ENCODE measurements at regions not wholly inside any gene's neighbourhood (a gene's known extent, or its start where the extent isn't known, plus 50 kb on each side); places are given as distances from the start of the nearest gene placed in this dataset.

- DNase-seq (ENCODE audit: low spot score): no peak
These were observed 53.8 kb upstream of the RANBP3L start for GRCh38 chr5:36355516-36355915.

- no peak for DNase-seq (ENCODE audit: low spot score)
These were observed 55.2 kb upstream of the RANBP3L start for GRCh38 chr5:36356915-36357314.

- no peak for DNase-seq (ENCODE audit: low spot score)
These were observed 55.8 kb upstream of the RANBP3L start for GRCh38 chr5:36357391-36357975.

GRCh38 chr5:36359267-36359666 lies 57.6 kb upstream of the RANBP3L start:
- no peak for DNase-seq (ENCODE audit: low spot score)

GRCh38 chr5:36360307-36360706 lies 58.6 kb upstream of the RANBP3L start:
- DNase-seq (ENCODE audit: low spot score): no peak

- peak; percentile 84 for DNase-seq (ENCODE audit: low spot score)
These were observed 61.4 kb upstream of the RANBP3L start for GRCh38 chr5:36363101-36363500.

GRCh38 chr5:36363744-36364143 lies 62.0 kb upstream of the RANBP3L start:
- DNase-seq (ENCODE audit: low spot score): no peak

GRCh38 chr5:36364473-36364872 lies 62.8 kb upstream of the RANBP3L start:
- no peak for DNase-seq (ENCODE audit: low spot score)

- DNase-seq (ENCODE audit: low spot score): no peak
These were observed 64.2 kb upstream of the RANBP3L start for GRCh38 chr5:36365896-36366295.

GRCh38 chr5:36366883-36367282 lies 65.2 kb upstream of the RANBP3L start:
- DNase-seq (ENCODE audit: low spot score): no peak

- peak; percentile 45 for DNase-seq (ENCODE audit: low spot score)
These were observed 65.8 kb upstream of the RANBP3L start for GRCh38 chr5:36367524-36367923.

- DNase-seq (ENCODE audit: low spot score): no peak
These were observed 67.6 kb upstream of the RANBP3L start for GRCh38 chr5:36369219-36369690.

GRCh38 chr5:36370073-36370472 lies 68.4 kb upstream of the RANBP3L start:
- DNase-seq (ENCODE audit: low spot score): no peak

- no peak for DNase-seq (ENCODE audit: low spot score)
These were observed 69.7 kb upstream of the RANBP3L start for GRCh38 chr5:36371366-36371765.

- DNase-seq (ENCODE audit: low spot score): peak; percentile 68
These were observed 71.9 kb upstream of the RANBP3L start for GRCh38 chr5:36373527-36374086.

- peak; percentile 78 for DNase-seq (ENCODE audit: low spot score)
These were observed 72.7 kb upstream of the RANBP3L start for GRCh38 chr5:36374266-36374862.

- DNase-seq (ENCODE audit: low spot score): no peak
These were observed 75.5 kb upstream of the RANBP3L start for GRCh38 chr5:36377192-36377591.

- DNase-seq (ENCODE audit: low spot score): no peak
These were observed 76.8 kb upstream of the RANBP3L start for GRCh38 chr5:36378551-36378950.

GRCh38 chr5:36382890-36383289 lies 81.2 kb upstream of the RANBP3L start:
- no peak for DNase-seq (ENCODE audit: low spot score)

- DNase-seq (ENCODE audit: low spot score): no peak
These were observed 82.2 kb upstream of the RANBP3L start for GRCh38 chr5:36383942-36384341.

GRCh38 chr5:36384845-36385244 lies 83.1 kb upstream of the RANBP3L start:
- DNase-seq (ENCODE audit: low spot score): no peak

GRCh38 chr5:36385495-36385894 lies 83.8 kb upstream of the RANBP3L start:
- DNase-seq (ENCODE audit: low spot score): no peak

- no peak for DNase-seq (ENCODE audit: low spot score)
These were observed 86.6 kb upstream of the RANBP3L start for GRCh38 chr5:36388288-36388687.

GRCh38 chr5:36389245-36389644 lies 87.5 kb upstream of the RANBP3L start:
- DNase-seq (ENCODE audit: low spot score): no peak
